AG20443 (cell line): ENCODE measurements at regions not wholly inside any gene's neighbourhood (a gene's known extent, or its start where the extent isn't known, plus 50 kb on each side); places are given as distances from the start of the nearest gene placed in this dataset.
A peak's percentile ranks its signal among the peaks of the same experiment; 100 is the strongest.

ENCODE experiments used
- DNase-seq: peaks from one replicate; pipeline ENCODE4 v3.0.0; 2012; ENCODE audit warnings: low spot score, mixed read lengths

- peak; percentile 43 for DNase-seq
Measured at GRCh38 chr4:54495091-54495490, 162.7 kb upstream of the KIT start.

- DNase-seq, result no peak
Measured at GRCh38 chr4:54495641-54496040, 162.1 kb upstream of the KIT start.

GRCh38 chr4:54496412-54496811, 161.3 kb upstream of the KIT start:
- no peak for DNase-seq

GRCh38 chr4:54497947-54498346, 159.8 kb upstream of the KIT start:
- DNase-seq, result no peak

- DNase-seq, result peak; percentile 51
Measured at GRCh38 chr4:54498661-54499111, 159.1 kb upstream of the KIT start.

GRCh38 chr4:54499308-54500074, 158.3 kb upstream of the KIT start:
- DNase-seq, result peak; percentile 40

- no peak for DNase-seq
Measured at GRCh38 chr4:54505362-54505761, 152.4 kb upstream of the KIT start.

- DNase-seq, result no peak
Measured at GRCh38 chr4:54505996-54506395, 151.8 kb upstream of the KIT start.

- no peak for DNase-seq
Measured at GRCh38 chr4:54509057-54509456, 148.7 kb upstream of the KIT start.

GRCh38 chr4:54513204-54513603, 144.6 kb upstream of the KIT start:
- DNase-seq, result peak; percentile 94

GRCh38 chr4:54513741-54514140, 144.0 kb upstream of the KIT start:
- DNase-seq, result no peak

GRCh38 chr4:54516556-54517215, 141.1 kb upstream of the KIT start:
- no peak for DNase-seq

GRCh38 chr4:54517781-54518444, 139.8 kb upstream of the KIT start:
- no peak for DNase-seq

GRCh38 chr4:54525602-54526001, 132.2 kb upstream of the KIT start:
- DNase-seq, result peak; percentile 88

- no peak for DNase-seq
Measured at GRCh38 chr4:54526560-54526959, 131.2 kb upstream of the KIT start.

- no peak for DNase-seq
Measured at GRCh38 chr4:54527532-54527931, 130.2 kb upstream of the KIT start.

GRCh38 chr4:54539500-54540029, 118.2 kb upstream of the KIT start:
- DNase-seq, result peak; percentile 82

- DNase-seq, result no peak
Measured at GRCh38 chr4:54540931-54541330, 116.8 kb upstream of the KIT start.

- DNase-seq, result peak; percentile 30
Measured at GRCh38 chr4:54541426-54542118, 116.2 kb upstream of the KIT start.

- peak; percentile 18 for DNase-seq
Measured at GRCh38 chr4:54542119-54542438, 115.7 kb upstream of the KIT start.

GRCh38 chr4:54542540-54543041, 115.2 kb upstream of the KIT start:
- no peak for DNase-seq
